HG02970 (cell line): ENCODE measurements at regions not wholly inside any gene's neighbourhood (a gene's known extent, or its start where the extent isn't known, plus 50 kb on each side); places are given as distances from the start of the nearest gene placed in this dataset.
"Not testable (repeated sequence)": the region's sequence is repeated elsewhere in the genome, so short reads cannot be mapped to it uniquely, and the experiment has no call there.

Experiments
- ATAC-seq: cut with Tn5 transposase; IDR thresholded peaks from one replicate; pipeline ENCODE4 v1.9.1; 2021; ENCODE audit warnings: mild to moderate bottlenecking, moderate library complexity, moderate number of reproducible peaks; ENCODE audit not compliant: unreplicated experiment, low FRiP score

DNA sequence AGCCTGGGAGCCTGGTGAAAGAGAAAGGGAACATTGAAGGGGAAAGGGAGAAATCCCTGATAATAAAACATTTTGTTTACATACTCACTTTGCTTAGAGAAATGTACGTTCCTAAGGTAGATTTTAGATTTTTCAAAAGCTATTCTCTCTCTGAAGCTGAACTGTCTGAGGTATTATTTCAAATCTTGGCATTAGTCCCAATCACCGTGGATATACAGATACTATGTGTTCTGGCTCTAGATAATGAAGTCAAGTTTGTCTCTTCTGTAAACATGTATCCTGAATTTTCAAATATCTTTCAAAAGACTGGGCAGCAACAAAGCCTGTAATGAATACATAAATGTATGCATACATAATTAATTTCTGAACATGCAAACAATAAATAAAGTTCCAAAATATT lies 1104.2 kb upstream of the FAM98A start:
- ATAC-seq, result no peak

DNA sequence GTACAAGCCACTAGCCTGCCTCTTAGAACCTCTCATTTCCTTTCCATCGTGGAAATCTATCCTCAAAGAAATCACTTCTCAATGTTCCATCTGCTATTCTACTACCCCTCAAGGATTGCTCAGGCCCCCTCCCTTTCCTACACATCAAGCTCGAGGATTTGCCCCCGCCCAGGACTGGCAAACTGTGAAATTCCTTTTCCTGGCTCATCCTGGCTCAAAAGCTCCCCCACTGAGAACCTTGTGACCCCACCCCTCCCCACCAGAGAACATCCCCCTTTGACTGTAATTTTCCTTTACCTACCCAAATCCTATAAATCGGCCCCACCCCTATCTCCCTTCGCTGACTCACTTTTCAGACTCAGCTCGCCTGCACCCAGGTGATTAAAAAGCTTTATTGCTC lies 1103.3 kb upstream of the FAM98A start:
- ATAC-seq, result not testable (repeated sequence)

DNA sequence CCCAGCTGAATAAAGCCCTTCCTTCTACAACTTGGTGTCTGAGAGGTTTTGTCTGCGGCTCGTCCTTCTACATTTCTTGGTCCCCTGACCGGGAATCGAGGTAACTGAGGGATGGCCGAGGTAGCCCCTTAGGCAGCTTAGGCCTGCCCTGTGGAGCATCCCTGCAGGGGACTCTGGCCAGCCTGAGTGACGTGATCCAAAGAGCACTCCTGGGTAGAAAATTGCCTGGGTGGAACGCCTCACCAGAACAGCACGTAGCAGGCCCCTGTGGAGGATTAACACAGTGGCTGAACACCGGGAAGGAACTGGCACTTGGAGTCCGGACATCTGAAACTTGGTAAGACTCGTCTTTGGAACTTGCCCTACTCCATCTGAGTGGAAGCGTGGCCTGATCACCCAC lies 1078.5 kb upstream of the FAM98A start:
- not testable (repeated sequence) for ATAC-seq

DNA sequence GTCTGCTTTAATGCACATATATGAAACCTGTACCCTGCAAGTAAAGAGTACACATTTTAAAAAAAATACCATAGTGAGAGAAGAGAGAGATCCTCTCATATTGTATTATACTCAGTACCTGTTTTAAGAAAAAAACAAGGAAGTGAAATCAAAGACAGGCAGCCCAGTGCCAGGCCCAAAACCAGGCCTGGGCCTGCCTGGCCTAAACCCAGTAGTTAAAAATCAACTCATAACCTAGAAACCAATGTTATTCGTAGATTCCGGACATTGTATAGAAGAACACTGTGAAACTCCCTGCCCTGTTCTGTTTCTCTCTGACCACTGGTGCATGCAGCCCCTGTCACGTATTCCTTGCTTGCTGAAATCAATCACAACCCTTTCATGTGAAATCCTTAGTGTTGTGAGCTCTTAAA lies 1078.0 kb upstream of the FAM98A start:
- ATAC-seq, result not testable (repeated sequence)

DNA sequence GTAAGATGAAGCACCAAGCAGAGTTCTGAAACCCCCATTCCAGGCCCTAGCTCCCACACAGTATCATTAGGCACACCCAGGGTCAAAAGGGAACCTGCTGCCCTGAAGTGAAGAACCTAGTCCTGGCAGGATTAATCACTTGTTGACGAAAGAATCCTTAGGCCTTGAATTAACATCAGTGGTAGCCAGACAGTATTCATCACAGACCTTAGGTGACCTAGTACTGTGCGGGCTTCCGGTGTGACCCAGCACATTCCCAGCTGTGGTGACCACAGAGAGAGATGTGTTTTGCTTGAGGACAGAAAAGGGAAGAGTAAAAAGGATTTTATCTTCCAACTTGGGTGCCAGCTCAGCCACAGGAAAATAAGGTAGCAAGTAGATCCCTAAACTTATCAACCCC lies 1071.4 kb upstream of the FAM98A start:
- ATAC-seq, result no peak

DNA sequence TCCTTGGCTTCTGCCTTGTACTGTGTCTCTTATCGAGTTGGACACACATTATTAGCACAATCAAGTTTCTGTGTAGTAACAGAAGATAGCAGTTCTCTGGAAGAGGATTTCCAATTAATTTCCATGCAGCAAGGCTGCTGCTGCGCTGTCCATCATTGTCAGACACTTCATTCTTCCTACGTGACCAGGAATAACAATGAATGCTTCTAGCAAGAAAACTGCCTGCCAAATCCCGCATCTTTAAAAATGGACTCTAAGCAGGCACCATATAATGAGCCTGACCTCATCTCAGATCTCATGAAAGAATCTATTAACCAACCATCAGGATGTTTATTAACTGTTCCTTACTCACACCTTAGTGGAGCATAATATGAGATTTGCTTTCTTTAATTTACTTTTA lies 1067.7 kb upstream of the FAM98A start:
- no peak for ATAC-seq

DNA sequence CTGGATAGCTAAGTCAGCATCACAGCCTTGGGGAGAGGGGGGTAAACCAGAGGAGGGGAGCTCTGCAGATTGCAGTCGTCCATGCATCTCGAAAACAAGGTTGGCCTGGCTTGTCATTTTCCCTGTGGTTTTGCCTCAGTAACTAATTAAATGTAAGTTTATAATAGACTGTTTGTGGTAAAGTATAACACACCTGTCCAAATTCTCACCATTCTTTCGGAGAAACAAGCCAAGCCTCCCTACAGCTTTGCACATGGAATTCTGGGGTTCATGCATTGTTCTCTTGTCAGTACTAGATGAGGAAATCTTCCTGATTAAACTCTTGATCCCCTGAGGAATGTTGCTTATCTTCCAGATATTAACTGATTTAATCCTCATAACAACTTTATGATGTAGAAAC lies 1065.2 kb upstream of the FAM98A start:
- no peak for ATAC-seq

DNA sequence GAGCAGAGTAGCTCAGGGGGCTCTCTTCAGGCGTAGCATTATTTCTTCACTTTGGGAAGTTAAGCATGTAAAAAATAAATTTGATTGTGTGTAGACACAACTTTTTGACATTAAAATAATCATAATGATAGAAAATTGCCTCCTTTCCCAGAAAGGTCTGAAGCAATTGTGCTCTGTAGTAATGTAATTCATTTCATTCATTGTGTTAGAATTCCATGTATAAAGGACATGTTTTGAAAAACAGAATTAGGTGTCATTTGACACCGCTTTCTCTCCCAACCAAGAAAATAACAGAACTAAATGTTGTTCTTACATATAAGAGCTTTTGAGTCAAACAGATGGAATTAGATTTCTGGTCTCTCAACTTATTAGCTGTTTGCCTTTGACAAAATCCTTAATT lies 1064.2 kb upstream of the FAM98A start:
- no peak for ATAC-seq

DNA sequence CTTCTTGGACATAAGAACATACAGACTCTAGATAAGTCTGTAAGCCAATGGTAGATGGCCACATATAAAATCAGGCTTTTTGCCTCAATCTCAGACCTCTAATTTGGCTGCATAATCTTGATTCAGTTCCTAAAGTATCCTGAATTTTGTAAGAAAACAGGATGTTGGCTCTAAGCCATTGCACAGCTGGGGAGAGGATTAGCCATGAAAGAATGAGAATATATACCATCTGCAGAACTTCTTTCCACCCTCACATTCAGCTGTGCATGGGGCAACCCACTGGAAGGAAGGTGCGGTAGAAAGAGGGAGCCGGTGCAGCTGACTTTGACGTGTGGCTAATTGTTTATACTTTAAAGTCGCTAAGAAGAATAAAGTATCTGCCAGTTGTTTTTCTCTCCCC lies 1061.6 kb upstream of the FAM98A start:
- ATAC-seq, result no peak

DNA sequence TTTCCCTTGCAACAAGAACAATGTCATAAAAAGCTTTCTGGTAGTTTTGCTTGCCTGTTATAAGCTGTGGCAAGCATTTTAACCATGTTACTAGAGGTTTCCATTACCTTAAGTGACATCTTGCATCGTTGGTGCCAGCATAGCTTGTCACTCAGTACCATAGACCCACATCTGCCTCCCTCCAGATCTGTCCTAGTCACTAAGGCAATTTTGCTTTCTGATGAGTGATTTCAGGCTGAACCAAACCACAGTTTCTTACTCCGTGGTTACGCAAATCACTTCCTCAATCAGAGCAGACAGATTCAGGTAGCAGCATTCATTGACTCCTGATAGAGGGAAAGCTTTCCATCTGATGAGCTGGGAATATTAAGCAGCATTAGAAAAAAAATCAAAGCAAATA lies 1057.5 kb upstream of the FAM98A start:
- ATAC-seq, result peak; percentile 58

DNA sequence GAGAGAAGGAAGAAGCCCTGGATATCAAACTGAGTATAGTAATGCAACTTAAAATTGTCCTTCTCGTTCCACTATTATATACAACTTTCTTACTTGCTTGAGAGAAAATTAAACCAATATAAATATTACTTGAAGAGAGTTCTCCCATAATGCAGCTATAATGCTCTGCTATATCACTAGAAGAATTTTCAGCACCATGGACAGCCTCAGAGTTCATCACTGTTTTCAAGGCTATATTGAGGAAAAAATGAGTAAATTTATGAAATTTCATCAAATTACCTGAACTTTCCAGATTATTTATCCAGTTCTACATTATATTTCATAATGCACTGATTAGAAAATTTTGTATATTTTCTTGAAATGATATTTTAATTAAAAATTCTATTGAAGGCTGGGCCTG lies 1053.5 kb upstream of the FAM98A start:
- ATAC-seq, result no peak

DNA sequence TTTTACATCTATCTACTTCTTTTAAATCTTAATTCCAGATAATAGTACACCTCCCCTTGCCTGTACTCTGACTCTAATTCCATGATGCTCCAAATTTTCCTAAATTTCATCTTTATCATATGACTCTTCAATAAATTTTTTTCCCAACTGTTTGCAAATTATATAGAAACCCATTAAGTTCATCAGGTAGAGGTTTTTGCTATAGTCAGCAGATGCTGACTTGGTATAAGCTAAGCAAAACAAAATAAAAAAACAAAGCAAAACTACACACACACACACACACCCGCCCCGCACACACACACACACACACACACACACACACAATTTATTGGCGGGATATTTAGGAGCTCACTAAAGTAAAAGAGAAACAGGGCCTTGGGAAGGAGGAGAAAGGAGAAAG lies 1047.8 kb upstream of the FAM98A start:
- ATAC-seq, result no peak

DNA sequence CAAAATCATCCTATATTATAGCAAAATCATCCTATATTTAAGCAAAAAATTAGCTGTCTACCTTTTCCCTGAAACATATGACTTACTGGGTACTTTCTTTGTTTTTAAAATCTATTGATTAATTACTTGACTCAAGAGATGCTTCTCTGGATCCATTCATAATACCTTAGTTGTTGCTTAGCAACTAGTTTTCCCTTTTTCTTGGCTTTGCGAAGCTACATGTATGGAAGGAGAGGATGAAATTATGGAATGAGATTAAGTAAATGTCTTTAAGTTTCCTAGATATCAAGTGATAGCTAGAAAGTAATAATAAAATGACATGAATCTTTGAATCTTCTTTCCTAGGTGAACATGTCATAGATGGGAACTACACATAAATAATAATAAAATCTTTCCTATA lies 1033.2 kb upstream of the FAM98A start:
- ATAC-seq, result no peak

DNA sequence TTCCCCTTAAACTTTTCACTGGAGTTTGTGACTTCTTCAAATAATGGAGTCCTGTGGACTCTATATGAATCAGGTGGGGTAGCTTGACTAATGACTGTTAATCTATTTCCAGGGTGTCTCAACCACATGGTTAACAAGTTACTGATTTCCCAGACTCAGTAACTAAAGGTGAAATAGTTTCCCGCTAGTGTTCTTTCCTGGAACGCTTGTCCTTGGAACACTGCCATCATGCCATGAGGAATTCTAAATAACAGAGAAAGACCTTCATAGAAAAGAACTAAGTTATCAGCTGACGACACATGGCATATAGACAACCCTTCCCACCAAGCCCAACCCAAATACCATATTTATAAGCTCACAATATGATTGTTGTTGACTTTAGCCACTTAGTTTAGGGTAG lies 1027.9 kb upstream of the FAM98A start:
- ATAC-seq, result no peak

DNA sequence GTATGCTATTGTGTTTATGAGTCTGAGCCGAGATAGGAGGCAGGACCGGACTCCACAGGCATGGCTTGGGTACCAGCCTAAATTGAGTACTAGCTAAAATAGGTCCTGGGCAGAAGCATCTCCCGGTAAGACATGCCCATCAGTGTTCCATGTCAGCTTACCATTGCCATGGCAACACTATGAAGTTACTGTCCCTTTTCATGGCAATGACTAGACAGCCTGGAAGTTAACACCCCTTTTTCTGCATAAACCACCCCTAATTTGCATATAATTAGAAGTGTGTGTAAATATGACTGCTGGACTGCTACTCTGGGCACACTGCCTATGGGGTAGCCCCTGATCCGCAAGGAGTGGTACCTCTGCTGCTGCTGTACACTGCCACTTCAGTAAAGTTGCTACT lies 1005.1 kb upstream of the FAM98A start:
- no peak for ATAC-seq

DNA sequence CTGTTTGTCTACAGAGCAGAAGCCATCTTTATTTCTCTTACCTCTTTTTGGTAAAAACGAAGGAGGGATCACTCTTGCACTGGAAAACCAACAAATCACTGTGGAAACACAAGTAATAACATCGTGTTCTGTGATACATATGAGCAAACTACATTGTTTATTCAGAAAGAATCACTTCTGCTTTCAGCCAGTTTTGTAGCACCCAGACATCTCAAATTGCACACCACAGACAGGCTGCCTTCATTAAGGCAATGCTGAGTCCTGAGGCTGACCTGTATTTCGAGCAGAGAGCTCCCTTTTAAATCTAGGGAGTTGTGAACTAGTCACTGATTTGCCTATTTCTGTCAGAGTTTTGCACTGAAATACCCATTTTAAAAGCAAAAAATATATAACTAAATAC lies 1003.2 kb upstream of the FAM98A start:
- no peak for ATAC-seq

DNA sequence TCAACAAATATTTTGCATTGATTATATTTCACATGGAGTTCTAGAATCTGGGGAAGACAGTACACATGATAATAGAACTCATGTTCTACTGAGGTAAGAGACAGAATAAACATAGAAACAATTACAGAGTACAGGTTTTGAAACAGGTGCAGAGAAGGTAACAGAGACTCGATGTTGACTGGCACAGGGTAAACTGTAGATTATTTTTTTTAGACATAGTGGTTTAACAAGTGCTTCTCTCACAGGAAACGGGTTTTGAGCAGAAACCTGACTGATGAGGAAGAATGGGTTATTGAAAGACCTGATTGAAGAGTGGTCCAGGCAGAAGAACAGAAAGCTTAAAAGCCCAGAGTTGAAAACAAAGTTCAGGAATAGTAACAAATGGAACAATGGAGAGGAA lies 1002.5 kb upstream of the FAM98A start:
- no peak for ATAC-seq

DNA sequence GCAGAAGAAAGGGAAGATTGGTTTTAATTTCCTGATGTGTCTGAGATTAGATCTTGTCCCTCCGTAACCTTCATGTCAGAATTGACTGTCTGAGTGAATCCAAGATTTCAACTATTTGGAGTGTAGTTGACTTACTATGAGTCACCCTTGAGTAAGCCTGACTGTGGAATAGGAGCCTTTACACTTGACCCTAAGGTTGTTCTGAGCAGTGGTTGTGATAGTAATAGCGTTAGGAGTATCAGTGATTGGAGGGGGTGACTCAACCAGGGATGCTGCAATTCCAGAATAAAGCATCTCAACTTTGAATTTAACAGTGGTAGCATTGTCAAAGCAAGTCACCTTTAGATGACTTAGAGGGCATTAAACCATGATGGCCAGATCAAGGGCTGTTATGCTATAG lies 979.5 kb upstream of the FAM98A start:
- no peak for ATAC-seq

DNA sequence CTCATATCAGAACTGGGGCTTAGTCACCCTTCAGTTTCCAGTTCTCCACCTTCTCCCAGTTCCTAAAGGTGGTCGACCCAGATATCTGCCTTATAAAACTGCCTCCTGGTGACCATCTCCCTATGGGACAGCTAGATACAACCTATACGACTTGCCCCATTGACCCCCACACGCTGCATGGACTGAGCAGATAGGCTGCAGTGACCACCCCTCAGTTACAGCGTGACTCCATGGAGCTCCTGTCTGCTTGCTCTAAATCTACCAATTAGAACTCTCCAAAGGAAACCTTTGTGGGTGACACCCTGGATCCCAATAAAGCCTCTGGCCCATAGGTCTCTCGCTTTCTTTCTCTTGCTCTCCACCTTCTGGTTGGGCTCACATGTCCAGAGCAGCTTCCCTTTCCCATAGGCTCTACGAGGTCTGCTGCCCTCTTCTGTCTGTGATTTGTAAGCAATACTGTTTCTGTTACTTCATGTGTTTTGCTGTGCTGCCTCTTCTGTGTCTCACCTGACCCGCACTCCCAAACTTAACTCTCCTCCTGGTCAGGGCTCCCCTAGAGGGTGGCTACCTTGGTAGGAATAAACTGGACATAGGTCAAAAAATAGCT lies 971.3 kb upstream of the FAM98A start:
- ATAC-seq, result no peak

DNA sequence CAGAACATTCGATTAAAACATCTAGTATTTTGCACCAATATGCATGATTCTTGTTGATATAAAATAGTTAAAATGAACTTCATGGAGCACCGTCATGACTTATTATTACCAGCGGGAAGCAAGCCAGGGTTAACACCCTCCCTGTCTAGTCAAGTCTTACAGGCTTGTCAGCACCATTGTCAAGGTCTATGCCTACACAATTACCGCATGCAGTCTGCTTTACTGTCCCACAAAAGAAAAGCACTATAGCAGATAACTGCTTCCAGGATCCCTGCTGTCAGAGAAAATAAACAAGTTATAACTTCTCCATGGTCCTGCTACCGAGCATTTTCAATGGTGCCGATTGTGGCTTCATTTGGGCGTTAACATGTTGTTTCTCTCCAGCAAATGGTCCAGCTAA lies 968.0 kb upstream of the FAM98A start:
- ATAC-seq, result no peak

DNA sequence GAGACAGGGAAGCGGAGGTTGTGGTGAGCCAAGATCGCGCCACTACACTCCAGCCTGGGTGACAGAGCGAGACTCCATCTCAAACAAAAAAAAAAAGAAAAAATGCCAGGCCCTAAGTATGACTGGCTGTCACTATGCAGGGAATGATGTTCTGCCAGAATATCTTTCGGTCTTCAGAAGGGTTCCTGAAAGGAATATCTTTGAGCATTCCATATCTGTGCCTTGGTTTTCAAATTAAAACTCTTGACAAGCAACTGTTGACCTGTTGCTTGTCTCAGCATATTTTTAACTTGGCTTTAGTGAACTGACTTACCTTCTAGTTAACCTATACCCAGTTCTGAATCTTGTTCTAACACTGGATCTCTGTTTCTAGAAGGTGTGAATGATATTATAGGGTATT lies 953.2 kb upstream of the FAM98A start:
- no peak for ATAC-seq

DNA sequence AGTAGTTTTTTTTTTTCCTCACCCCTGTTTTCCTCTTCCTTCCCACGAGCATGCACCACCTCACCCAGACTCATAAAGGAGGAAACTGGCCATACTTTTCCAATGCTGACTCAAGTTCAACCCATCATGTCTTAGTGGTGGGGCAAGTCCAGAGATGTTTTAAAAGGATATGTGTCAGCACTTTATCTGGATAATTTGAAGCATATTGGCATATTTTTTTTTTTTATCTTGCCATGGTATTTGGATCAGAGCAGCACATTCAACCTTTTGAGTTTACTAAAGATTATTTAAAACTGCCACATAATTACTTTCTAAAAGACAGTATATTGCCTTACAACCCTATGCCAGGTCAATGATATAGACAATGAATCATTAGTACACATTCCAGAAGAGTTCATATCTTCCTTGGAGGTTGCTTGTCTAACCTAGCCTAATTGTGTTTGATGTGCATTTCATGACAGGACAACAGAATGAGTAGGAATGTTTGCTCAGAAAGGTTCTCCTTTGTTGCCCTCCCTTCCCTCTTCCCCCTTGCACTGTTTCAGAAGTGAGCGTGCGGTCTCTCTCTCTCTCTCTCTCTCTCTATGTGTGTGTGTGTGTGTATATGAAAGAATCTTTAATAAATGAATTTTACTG lies 950.7 kb upstream of the FAM98A start:
- ATAC-seq, result no peak

DNA sequence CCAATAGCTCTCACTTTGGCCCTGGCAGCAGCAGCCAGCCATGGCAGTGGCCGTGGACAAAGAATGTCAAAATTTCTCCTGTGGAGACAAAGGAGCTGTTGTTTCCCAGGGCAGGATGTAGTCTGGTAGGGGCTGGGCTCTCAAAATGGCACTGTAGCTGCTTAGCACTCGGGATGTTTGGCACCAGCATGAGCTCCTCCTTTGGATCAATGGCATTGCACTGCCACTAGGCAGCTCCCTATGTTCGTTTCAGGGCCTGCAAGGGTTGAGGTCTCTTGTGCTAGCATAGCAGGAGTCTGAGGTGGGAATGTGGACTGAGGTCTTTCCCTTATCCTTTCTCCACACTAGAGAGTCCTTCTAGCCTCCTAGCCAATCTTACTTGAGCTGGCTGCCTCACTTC lies 948.8 kb upstream of the FAM98A start:
- no peak for ATAC-seq
